HG02870 (cell line): ENCODE measurements at regions not wholly inside any gene's neighbourhood (a gene's known extent, or its start where the extent isn't known, plus 50 kb on each side); places are given as distances from the start of the nearest gene placed in this dataset.
"Not testable (repeated sequence)": the region's sequence is repeated elsewhere in the genome, so short reads cannot be mapped to it uniquely, and the experiment has no call there.

Experiments
- ATAC-seq: cut with Tn5 transposase; IDR thresholded peaks from one replicate; pipeline ENCODE4 v1.9.1; 2021; ENCODE audit warnings: mild to moderate bottlenecking, moderate library complexity; ENCODE audit not compliant: unreplicated experiment

DNA sequence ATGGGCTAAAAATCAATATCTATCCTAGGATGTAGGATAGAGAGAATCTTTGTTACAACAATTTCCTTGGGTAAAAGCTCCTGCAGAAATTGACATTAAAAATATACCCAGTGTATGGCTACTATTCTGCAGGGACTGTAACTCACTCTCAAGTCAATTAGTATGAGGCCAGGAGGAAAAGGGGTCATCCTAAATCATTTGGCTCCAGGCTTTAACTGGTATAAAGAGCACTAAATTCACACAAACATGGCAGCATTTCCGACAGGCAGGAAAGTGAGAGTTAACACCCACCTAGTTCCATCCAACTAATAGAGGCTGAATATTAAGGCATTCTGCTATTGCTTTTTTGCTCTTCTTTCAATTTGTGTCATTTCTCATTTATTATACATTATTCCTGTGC, 218.6 kb upstream of the C1orf87 start:
- no peak for ATAC-seq

GRCh38 chr1:60290393-60290792, 216.8 kb upstream of the C1orf87 start:
- no peak for ATAC-seq

DNA sequence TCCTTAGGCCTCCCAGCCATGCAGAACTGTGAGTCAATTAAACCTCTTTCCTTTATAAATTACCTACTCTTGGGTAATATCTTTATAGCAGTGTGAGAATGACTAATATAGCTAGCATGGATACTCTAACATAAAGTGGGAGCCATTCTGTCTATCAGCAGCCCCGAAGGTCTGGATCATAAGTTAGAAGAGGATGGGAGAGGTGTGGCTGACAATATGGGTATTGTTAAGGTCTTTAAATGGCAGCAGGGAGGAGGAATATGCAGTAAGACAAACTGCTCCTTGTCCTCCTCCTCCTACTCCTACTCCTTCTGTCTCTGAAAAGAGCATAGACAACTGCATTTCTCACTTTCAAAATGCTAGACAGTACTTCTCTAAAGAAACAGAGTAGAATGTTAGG, 214.0 kb upstream of the C1orf87 start:
- ATAC-seq = no peak

DNA sequence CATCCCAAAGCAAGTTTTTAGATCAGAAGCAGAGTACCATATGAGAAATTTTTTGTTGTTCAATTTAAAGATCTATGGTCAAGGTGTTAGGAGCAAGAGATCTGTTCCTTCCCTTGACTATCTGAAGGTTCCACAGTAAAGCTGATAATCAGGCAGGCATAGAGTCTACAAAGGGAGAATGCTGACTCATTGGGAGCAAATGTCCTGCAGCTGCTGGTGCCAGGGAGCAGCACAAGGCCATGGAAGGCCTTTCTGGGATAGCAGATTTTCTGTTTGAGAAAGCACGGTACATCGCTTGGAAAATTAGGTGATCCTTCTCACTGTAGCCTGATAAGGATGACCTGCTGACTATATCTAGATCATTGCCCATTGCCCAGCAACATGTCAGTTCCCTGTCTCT, 210.1 kb upstream of the C1orf87 start:
- no peak for ATAC-seq

- ATAC-seq = peak; percentile 93
Observed at GRCh38 chr1:60281360-60281932, 207.9 kb upstream of the C1orf87 start.

DNA sequence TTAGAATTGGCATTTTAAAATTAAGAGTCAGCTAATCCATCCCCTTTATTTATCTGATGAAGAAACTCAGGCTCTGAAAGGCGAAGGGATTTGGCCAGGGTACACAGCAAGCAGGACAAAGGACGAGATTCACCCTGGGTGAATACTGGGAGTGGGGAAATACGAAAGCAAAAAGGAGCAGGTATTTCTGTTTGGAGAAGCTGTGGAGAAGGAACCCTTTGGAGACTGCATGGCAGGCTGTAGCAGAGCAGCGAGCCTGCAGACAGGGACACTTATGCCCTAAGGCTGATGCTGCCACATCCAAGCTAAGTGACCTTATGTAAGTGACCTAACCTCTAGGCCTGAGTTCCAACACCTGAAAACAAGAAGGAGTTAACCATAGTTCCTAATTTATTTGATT, 207.2 kb upstream of the C1orf87 start:
- ATAC-seq = no peak

GRCh38 chr1:60280256-60280655, 206.7 kb upstream of the C1orf87 start:
- ATAC-seq = no peak

DNA sequence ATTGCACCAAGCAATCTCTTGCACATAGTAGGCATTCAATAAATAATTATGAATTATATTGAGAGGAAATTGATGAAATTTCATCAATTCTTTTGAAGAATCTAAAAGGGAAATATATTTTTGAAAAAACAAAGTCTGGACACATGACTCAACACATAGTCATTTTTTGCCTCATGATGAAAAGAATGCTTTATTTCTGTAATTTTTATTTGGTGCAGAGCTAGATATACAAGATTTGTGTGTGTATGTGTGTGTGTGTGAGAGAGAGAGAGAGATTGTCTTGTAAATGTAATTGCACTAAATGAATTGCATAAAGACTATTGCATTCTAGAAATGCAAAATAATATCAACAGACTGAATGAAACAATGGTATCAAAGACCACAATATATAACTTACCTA, 206.2 kb upstream of the C1orf87 start:
- no peak for ATAC-seq

DNA sequence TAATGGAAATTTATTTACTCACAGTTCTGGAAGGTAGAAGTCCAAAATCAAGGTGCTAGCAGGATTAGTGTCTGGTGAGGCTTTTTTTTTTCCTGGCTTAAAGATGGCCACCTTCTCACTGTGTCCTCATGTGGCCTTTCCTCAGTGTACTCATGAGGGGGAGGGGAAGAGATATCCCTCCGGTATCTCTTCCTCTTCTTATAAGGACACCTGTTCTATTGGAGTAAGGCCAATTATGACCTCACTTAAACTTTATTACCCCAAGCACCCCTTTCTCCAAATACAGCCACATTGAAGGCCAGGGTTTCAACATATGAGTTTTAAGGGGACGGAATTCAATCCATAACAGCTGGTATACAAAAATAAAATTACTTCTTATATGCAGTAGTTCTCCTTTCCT, 203.7 kb upstream of the C1orf87 start:
- no peak for ATAC-seq

DNA sequence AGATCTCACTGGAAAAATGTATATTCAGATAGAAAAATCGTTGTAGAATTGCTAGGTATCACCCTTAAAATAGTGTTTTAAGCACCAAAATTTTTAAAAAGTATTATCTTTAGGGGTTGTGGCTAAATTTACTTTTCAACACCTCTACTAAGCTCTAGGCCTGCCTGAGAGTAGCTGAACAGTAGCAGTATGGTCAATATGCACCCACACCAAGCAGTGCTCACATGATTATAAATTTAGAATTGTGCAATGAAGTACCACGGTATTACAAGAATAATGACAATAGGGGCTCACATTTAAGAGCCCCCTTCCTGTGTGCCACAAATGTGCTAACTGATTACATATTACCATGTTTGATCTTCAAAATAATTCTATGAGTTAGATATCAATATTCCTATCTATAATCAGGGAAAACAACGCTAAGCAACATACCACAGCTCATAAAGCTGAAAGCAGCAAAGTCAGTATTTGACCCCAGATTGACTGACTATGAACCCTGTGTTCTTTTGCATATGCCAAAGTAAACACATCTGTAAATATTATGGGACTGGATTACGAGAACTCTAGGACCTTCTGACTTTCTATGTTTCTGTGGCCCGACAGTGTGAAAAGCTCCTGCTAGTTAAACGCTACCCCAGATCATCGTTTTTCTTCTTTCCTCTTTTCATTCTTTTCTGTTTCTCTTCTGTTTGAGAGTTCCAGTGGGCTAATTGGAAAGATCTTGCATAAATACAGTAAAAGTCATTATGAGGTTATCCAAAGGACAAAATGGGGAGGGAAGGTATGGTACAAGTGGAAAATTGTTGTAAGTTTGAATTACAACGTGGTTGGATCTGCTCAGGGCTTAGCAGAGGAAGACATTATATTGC, 201.1 kb upstream of the C1orf87 start:
- ATAC-seq = no peak

DNA sequence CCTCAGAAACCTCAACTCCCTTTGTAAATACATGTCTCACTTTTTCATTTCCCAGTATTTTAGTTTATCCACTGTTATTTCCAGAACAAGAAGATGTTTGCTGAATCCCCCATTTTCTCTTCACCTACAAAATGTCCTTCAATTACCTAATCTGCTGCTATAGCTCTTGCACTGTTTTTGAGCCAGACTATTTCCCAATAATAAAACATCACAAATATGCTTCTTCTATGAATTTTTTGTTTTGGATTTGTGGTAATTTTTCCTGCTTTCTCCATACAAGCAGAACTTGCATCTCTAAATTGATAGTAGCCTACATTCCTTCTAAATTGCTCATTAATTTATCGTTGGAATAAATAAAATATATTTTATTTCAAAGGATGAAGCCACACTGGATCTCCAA, 199.6 kb upstream of the C1orf87 start:
- ATAC-seq = no peak

- ATAC-seq = no peak
Observed at GRCh38 chr1:60271041-60271440, 197.5 kb upstream of the C1orf87 start.

GRCh38 chr1:60268451-60268850, 194.9 kb upstream of the C1orf87 start:
- no peak for ATAC-seq

DNA sequence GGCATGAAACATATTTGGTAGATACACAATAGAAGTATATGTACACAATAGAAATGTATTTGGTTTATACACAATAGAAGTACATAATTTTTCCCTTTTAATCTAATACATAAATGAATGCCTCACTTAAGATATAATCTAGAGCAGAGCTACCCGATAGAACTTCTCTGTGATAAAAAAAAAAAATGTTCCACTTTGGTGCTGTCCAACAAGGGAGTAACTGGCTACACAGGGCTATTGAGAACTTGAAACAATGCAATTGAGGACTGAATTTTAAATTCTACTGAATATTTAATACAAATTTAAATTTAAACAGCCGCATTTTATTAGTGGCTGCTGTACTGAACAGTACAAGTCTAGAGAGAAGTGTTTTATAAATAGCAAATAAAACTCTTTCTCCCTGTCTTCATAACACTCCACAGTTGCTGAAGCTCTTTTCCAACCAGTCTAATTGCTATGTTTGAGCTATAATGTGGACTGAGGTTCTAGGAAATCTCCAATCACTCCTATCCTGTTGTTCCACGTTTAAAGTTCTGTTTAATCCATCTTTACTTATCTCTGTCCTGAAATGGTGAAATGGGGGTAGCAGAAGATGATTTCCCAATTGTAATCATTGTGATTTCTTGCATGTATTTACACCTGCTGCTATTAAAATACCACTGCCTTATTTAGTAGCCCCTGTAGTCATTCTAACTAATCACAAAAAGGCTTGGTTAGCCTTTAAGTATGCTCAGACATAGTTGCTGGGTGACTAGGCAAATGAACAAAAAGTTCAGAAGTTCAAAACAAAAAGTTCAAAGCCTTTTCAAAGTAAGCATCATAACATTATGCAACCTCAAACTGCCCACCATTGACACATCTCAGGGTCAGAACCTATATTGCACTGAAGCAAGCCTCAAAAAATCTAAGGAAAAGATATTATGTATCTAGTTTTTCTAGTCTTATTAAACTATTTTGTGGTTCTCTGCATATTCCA, 192.3 kb upstream of the C1orf87 start:
- ATAC-seq = no peak

DNA sequence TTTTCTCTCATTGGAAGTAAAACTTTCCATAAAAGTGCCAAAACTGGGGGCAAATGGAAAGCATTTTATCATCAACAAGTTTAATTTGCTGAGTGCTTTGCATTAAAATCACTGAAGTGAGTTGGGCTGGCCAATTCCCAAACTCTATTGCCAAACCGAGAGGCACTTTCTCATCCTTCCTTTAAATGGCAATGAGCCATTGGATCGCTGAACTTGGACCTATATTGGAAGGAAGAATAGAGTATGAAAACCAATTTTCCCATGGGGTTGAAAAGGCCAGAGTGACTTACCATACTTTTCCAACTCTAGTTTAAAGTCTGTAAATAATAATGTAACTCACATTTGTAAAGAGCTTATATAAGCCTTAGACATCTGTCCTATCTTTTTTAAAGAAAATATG, 189.1 kb upstream of the C1orf87 start:
- no peak for ATAC-seq

DNA sequence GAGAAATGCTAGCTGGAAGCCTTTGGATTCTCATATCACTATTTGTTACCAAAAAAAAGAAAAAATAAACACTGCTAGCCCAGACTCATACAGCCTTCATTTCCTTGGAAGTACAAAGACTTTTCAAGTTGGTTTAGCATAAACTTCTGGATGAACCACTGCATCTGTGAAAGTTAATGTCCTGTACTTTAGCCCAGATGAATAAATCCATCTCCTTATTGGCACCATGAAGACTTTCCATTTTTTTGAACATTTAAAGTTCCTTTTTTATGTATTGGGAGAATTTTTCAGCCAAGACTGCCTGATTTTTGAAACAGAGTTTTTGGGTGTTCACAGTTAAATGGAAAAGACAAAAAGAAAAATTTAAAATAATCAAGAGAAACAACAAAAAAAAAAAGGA, 184.0 kb upstream of the C1orf87 start:
- ATAC-seq = no peak

DNA sequence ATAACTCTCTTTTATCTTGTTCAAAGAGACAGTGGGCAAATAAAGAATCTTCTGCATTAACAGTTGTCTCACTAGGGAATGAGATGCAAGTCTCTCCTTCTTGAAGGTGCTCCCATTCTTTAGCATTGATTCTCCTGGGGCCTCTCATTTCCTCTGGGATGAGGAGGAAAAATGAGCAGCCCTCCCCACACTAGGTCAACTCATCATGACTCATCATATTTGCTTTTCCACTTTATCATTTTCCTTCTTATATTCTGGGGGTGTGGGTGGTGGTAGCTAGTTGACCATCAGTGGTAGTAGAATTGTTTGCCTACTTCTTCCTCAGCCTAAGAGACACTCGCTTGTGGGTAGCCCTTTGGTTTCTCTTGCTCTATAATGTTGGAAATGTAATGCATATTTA, 182.0 kb upstream of the C1orf87 start:
- no peak for ATAC-seq

GRCh38 chr1:60251426-60251825, 177.9 kb upstream of the C1orf87 start:
- ATAC-seq = no peak

GRCh38 chr1:60247467-60247866, 173.9 kb upstream of the C1orf87 start:
- ATAC-seq = not testable (repeated sequence)

GRCh38 chr1:60245324-60245723, 171.8 kb upstream of the C1orf87 start:
- no peak for ATAC-seq

- no peak for ATAC-seq
Observed at GRCh38 chr1:60244906-60245305, 171.3 kb upstream of the C1orf87 start.
